Activated T-cell treated with anti-CD3 and anti-CD28 coated beads, Interleukin-2, amount 50 U/mL, for 72 hours (primary cell): ENCODE measurements at regions not wholly inside any gene's neighbourhood (a gene's known extent, or its start where the extent isn't known, plus 50 kb on each side); places are given as distances from the start of the nearest gene placed in this dataset.

Experiments used
- ATAC-seq, 2 donors: fragments of 150-1000 bp; cut with Tn5 transposase; replicated peaks in 1 of 2; 2 replicates each; pipeline ENCODE4 v1.10.0; 2021; ENCODE audit warnings: moderate library complexity in 2 of 2, mild to moderate bottlenecking in 1 of 2
- DNase-seq, 2 donors: peaks; one replicate each; pipeline ENCODE4 v3.0.0; 2021 to 2022; ENCODE audit warnings: mixed read lengths in 1 of 2
- H3K27ac Mint-ChIP-seq: one replicate; pipeline ENCODE4 v1.8.0; 2022; ENCODE audit warnings: mild to moderate bottlenecking, moderate library complexity, mixed read lengths
- H3K27me3 Mint-ChIP-seq: one replicate; pipeline ENCODE4 v1.8.0; 2022; ENCODE audit warnings: low read depth, mixed read lengths
- H3K36me3 Mint-ChIP-seq, 2 donors: one replicate each; pipeline ENCODE4 v1.8.0; 2022; ENCODE audit warnings: mixed read lengths in 2 of 2, mild to moderate bottlenecking in 1 of 2; ENCODE audit not compliant: insufficient read depth in 2 of 2
- H3K4me1 Mint-ChIP-seq: one replicate; pipeline ENCODE4 v1.8.0; 2022; ENCODE audit warnings: low read depth, mixed read lengths
- H3K4me3 Mint-ChIP-seq, 2 donors: one replicate each; pipeline ENCODE4 v1.8.0; 2022; ENCODE audit warnings: mild to moderate bottlenecking in 2 of 2, mixed read lengths in 2 of 2, moderate library complexity in 2 of 2
- H3K9me3 Mint-ChIP-seq, 2 donors: one replicate each; pipeline ENCODE4 v1.8.0; 2022; ENCODE audit warnings: mixed read lengths in 2 of 2

DNA sequence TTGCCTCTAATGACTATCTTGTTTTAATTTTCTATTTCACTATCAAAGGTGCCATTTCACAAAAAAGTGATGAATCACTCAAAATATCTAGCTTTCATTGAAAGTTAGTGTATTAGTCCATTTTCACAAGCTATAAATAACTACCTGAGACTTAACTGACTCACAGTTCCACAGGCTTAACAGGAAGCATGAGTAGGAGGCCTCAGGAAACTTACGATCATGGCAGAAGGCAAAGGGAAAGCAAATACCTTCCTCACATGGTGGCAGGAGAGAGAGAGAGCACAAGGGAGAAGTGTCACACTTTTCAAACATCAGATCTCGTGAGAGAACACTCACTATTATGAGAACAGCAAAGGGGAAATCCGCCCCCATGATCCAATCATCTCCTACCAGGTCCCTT is 1220.4 kb upstream of the ZEB2 start:
- H3K27me3 Mint-ChIP-seq: no peaks in the 10 kb centered on the region
- no peaks in the 10 kb centered on the region for H3K36me3 Mint-ChIP-seq
- peaks cover 24% of the 10 kb centered on the region for H3K4me1 Mint-ChIP-seq
- no peak overlapping the region for H3K27ac Mint-ChIP-seq
- H3K4me3 Mint-ChIP-seq: no peak overlapping the region
- DNase-seq: no peak
- peaks cover 0 to 2% of the 10 kb centered on the region in 2 donors for H3K9me3 Mint-ChIP-seq
- peak in 1 of 2 donors; percentile 5 for ATAC-seq

DNA sequence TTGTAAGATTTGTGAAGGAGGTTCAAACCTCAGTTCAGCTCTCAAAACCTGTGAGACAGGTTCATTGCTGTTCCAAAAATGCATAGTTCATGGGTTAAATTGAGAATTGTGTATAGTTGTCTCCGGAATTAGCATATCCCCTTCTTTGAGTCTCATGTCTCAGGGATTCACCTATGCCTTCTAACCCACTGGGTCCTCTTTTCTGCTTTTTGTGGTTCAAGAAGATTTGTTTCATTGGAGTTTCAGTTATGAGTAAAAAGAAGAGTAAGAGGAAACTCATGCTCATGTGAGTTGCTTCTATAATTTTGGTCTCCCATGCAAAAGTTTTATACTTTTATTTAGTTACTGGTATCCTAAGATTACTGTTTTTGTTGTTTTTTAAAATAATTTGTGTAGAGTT is 1219.8 kb upstream of the ZEB2 start:
- peak in 1 of 2 donors; percentile 36 for ATAC-seq
- Mint-ChIP-seq H3K9me3 (no peaks in the 10 kb centered on the region), H3K27me3 (no peaks in the 10 kb centered on the region), H3K4me3 (no peak overlapping the region), H3K27ac (no peak overlapping the region), H3K4me1 (peaks cover 18% of the 10 kb centered on the region), H3K36me3 (no peaks in the 10 kb centered on the region)
- no peak for DNase-seq

DNA sequence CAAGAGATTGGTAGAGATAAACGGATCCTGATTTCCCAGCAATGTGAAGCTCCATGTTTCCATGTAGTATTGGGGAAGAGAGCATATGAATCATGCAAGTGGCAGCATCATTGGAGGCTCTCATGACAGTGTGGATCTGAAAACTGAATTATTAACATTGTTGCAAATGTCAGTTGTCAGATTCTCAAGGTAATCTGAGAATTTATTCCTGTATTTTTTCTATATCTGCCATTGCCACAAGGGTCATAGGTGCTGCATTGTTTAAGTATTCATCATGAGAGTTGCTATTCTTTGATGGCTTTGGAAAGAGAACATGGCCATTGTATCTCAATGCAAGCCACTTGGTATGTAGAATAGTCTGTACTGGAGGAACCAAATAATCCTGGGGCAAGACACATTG is 1217.0 kb upstream of the ZEB2 start:
- ATAC-seq (no peak), DNase-seq (no peak)
- no peak overlapping the region for H3K27ac Mint-ChIP-seq
- H3K4me1 Mint-ChIP-seq: peaks cover 13% of the 10 kb centered on the region
- H3K27me3 Mint-ChIP-seq: no peaks in the 10 kb centered on the region
- no peaks in the 10 kb centered on the region for H3K9me3 Mint-ChIP-seq
- no peak overlapping the region for H3K4me3 Mint-ChIP-seq
- H3K36me3 Mint-ChIP-seq: peaks cover 0 to 2% of the 10 kb centered on the region in 2 donors

- Mint-ChIP-seq H3K4me1 (no peaks in the 10 kb centered on the region), H3K27me3 (peaks cover 8% of the 10 kb centered on the region), H3K27ac (no peak overlapping the region), H3K4me3 (no peak overlapping the region), H3K36me3 (peaks cover 0 to 2% of the 10 kb centered on the region in 2 donors), H3K9me3 (peaks cover 0 to 3% of the 10 kb centered on the region in 2 donors)
- DNase-seq: no peak
- ATAC-seq: no peak
Measured at GRCh38 chr2:145731467-145731866, 1211.5 kb upstream of the ZEB2 start.

DNA sequence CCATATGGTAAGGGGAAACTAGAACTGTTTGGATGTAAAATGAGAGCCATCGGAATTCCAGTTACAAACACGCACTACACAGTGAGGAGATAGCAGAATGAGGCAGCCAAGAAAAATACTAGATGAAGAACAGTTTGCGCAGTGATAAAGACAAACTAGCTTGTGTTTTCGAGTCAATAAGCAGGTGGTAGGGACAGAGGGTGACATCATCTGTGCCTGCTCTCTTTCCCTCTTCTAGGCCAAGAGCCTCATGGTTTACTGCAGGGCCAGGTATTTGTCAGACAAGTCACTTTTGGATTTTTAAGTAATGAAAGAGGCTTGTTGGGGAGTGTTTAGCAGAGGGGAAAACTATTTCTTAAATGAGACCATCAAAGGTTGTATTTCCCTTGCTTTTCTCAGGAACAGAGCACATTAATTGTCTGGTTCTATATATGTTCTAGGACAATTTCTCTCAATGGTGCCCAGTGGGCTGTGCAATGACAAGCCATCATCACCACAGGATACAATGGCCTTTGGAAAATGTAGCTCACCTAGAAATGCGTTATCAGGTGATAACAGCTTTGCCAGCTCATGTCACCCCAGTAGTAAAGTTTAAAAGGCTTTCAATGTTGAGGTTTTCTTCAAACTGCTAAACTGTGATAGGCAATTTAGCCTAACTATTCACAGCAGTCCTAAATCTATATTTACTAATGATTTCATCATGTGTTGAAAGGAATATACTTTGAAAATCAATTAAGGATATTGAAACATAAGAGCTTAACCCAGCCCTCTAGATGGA is 1210.3 kb upstream of the ZEB2 start:
- Mint-ChIP-seq H3K27me3 (peaks cover 8% of the 10 kb centered on the region), H3K36me3 (peaks cover 0 to 2% of the 10 kb centered on the region in 2 donors), H3K9me3 (peaks cover 0 to 3% of the 10 kb centered on the region in 2 donors), H3K4me1 (no peaks in the 10 kb centered on the region), H3K4me3 (no peak overlapping the region), H3K27ac (no peak overlapping the region)
- DNase-seq (no peak), ATAC-seq (no peak)

DNA sequence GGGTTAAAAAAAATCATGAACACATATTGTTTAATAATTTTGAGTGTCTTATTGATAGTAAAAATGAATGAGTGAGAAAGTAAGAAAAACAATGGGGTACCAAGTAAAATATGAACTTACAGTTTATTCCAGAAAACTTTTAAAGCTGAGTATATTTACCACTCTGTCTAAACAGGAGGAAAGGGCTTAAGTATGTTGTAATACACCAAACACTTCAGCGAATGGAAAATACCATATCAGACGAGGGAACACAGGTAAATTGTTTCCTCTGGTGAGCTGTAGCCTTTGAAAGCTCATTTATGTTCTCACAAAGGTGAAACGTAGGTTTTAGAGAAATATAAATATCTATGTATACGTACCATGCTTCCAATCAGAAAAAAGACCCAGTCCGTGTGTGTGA is 1209.6 kb upstream of the ZEB2 start:
- Mint-ChIP-seq H3K4me3 (no peak overlapping the region), H3K27me3 (peaks cover 8% of the 10 kb centered on the region), H3K27ac (no peak overlapping the region), H3K36me3 (peaks cover 0 to 2% of the 10 kb centered on the region in 2 donors), H3K4me1 (no peaks in the 10 kb centered on the region), H3K9me3 (peaks cover 0 to 3% of the 10 kb centered on the region in 2 donors)
- DNase-seq: no peak
- no peak for ATAC-seq

DNA sequence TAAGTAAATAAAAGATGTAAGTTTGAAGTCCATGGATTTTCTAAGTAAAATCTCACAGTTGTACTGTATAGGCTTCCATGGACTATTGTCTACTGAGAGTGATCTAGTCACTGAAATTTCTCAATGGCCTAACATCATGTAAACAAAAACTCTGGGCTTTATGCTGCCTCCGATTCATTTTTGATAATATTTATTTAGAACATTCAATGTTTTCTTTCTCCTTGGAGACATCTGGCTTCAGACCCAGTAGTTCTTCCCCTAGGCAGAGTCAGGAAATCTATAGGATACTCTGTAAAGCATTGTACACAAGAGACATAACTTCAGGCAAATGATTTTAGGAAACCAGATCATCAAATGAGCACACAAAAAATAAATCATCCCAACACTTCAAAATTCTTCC is 1208.6 kb upstream of the ZEB2 start:
- H3K9me3 Mint-ChIP-seq: peaks cover 0 to 3% of the 10 kb centered on the region in 2 donors

DNA sequence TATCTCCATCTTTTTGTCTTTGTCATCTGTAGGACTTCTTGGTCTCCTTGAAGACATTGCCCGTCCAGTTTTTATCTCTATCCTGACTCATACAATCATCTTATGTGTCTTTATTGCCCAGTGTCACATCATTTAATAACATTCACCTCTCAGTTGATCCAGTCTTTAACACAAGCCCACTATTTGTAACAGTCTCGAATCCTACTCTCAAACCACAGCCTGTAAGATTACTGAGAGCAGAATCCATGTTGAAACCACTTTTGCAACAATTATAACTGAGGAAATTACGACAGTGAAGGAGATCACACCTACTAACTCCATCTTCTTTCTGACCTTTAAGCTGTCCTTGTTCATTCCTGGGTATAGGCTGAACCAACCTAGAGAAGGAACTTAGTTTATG is 1206.0 kb upstream of the ZEB2 start:
- H3K4me3 Mint-ChIP-seq: no peak overlapping the region
- H3K27me3 Mint-ChIP-seq: no peaks in the 10 kb centered on the region
- H3K36me3 Mint-ChIP-seq: no peaks in the 10 kb centered on the region
- no peak for ATAC-seq
- no peak for DNase-seq
- H3K27ac Mint-ChIP-seq: no peak overlapping the region
- no peaks in the 10 kb centered on the region for H3K4me1 Mint-ChIP-seq
- peaks cover 0 to 3% of the 10 kb centered on the region in 2 donors for H3K9me3 Mint-ChIP-seq

More for the DNA sequence above, 1208.6 kb upstream of the ZEB2 start:
- H3K27me3 Mint-ChIP-seq: peaks cover 8% of the 10 kb centered on the region
- no peak overlapping the region for H3K4me3 Mint-ChIP-seq
- ATAC-seq (no peak), DNase-seq (no peak)
- peaks cover 0 to 2% of the 10 kb centered on the region in 2 donors for H3K36me3 Mint-ChIP-seq
- H3K27ac Mint-ChIP-seq: no peak overlapping the region
- no peaks in the 10 kb centered on the region for H3K4me1 Mint-ChIP-seq

- H3K9me3 Mint-ChIP-seq: peaks cover 0 to 3% of the 10 kb centered on the region in 2 donors
- ATAC-seq (no peak), DNase-seq (no peak)
- no peaks in the 10 kb centered on the region for H3K36me3 Mint-ChIP-seq
- H3K27ac Mint-ChIP-seq: no peak overlapping the region
- H3K27me3 Mint-ChIP-seq: no peaks in the 10 kb centered on the region
- H3K4me1 Mint-ChIP-seq: no peaks in the 10 kb centered on the region
- no peak overlapping the region for H3K4me3 Mint-ChIP-seq
Measured at GRCh38 chr2:145724311-145724898, 1204.5 kb upstream of the ZEB2 start.

- H3K4me3 Mint-ChIP-seq: no peak overlapping the region
- H3K36me3 Mint-ChIP-seq: no peaks in the 10 kb centered on the region
- H3K27me3 Mint-ChIP-seq: no peaks in the 10 kb centered on the region
- no peaks in the 10 kb centered on the region for H3K4me1 Mint-ChIP-seq
- peaks cover 0 to 3% of the 10 kb centered on the region in 2 donors for H3K9me3 Mint-ChIP-seq
- no peak overlapping the region for H3K27ac Mint-ChIP-seq
- ATAC-seq (no peak), DNase-seq (no peak)
Measured at GRCh38 chr2:145723872-145724271, 1204.0 kb upstream of the ZEB2 start.

GRCh38 chr2:145721681-145722080 is 1201.8 kb upstream of the ZEB2 start:
- no peak overlapping the region for H3K4me3 Mint-ChIP-seq
- H3K4me1 Mint-ChIP-seq: no peaks in the 10 kb centered on the region
- DNase-seq (no peak), ATAC-seq (no peak)
- no peaks in the 10 kb centered on the region for H3K36me3 Mint-ChIP-seq
- no peaks in the 10 kb centered on the region for H3K27me3 Mint-ChIP-seq
- H3K27ac Mint-ChIP-seq: no peak overlapping the region
- no peaks in the 10 kb centered on the region for H3K9me3 Mint-ChIP-seq

DNA sequence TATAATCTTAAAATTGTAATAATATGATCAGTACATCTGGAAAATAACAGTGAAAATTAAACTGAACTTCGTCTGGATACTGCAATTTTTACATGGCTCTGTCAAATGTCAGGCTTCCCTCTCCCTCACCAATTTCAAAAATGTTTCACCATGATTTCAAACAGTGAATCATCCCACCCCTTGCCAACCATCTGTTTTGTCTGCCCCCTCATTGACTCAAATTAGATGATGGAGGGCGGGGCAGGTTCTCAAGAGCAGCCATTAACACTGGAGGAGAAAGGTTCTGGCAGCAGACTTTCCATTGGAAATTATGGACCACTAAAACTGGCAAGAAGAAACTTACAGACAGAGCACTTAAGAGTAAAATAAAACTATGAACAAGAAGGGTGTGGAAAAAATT is 1195.7 kb upstream of the ZEB2 start:
- ATAC-seq: no peak

DNA sequence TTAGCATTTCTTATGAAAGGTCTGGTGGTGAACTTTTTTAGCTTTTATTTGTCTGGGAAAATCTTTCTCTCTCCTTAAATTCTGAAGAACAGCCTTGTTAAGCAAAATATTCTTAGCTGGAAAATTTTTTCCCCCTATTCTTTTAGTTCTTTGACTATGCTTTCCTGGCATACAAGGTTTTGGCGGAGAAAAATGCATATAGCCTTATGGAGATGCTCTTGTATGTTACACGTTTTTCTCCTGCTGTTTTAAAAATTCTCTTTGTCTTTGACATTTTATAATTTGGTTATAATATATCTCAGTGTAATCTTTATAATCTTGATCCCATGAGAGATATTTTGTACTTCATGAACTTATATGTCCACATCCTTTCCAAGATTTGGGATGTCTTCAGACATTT is 1190.4 kb upstream of the ZEB2 start:
- no peaks in the 10 kb centered on the region for H3K27me3 Mint-ChIP-seq
- no peak for ATAC-seq
- H3K4me3 Mint-ChIP-seq: no peak overlapping the region
- H3K27ac Mint-ChIP-seq: no peak overlapping the region
- H3K9me3 Mint-ChIP-seq: peaks cover 0 to 7% of the 10 kb centered on the region in 2 donors
- H3K36me3 Mint-ChIP-seq: peaks cover 0 to 1% of the 10 kb centered on the region in 2 donors
- DNase-seq: no peak
- H3K4me1 Mint-ChIP-seq: no peaks in the 10 kb centered on the region

More for the DNA sequence above, 1195.7 kb upstream of the ZEB2 start:
- Mint-ChIP-seq H3K36me3 (no peaks in the 10 kb centered on the region), H3K9me3 (peaks cover 0 to 4% of the 10 kb centered on the region in 2 donors), H3K27me3 (no peaks in the 10 kb centered on the region), H3K4me3 (no peak overlapping the region), H3K27ac (no peak overlapping the region), H3K4me1 (no peaks in the 10 kb centered on the region)
- no peak for DNase-seq
